HCT116 (cell line): ENCODE measurements at regions not wholly inside any gene's neighbourhood (a gene's known extent, or its start where the extent isn't known, plus 50 kb on each side); places are given as distances from the start of the nearest gene placed in this dataset.

Experiments used
- POLR2A ChIP-seq: IDR thresholded peaks from 2 replicates; pipeline ENCODE4 v1.7.0; 2011; ENCODE audit warnings: borderline replicate concordance; ENCODE audit not compliant: insufficient read depth, insufficient read length; ENCODE audit errors: extremely low read depth
- POLR2AphosphoS5 ChIP-seq: IDR thresholded peaks from 2 replicates; pipeline ENCODE4 v1.6.1; 2011; ENCODE audit warnings: mild to moderate bottlenecking, low read depth, low read length, moderate library complexity
- RAD21 ChIP-seq: IDR thresholded peaks from 2 replicates; pipeline ENCODE4 v1.6.1; 2012; ENCODE audit warnings: low read depth, mild to moderate bottlenecking
- SRF ChIP-seq: IDR thresholded peaks from 2 replicates; pipeline ENCODE4 v1.6.1; 2012; ENCODE audit warnings: low read depth
- ZNF274 ChIP-seq: fragments of 200-500 bp; sonication (Bioruptor generic); IDR thresholded peaks from 2 replicates; pipeline ENCODE4 v1.6.1; 2014; ENCODE audit warnings: mild to moderate bottlenecking, low read depth, low read length, inconsistent platforms
- TF ChIP-seq, protein P1 (sequence below), 3 experiments: fragments of 200-600 bp in 1 of 3; sonication (generic) in 1 of 3; IDR thresholded peaks in 2 of 3; conservative IDR thresholded peaks in 1 of 3; 2 replicates each; pipeline ENCODE4 v1.5.1; 2012 to 2017; ENCODE audit warnings: low read depth in 2 of 3, low read length in 2 of 3, antibody characterized with exemption in 1 of 3, borderline replicate concordance in 1 of 3, control low read depth in 1 of 3, mild to moderate bottlenecking in 1 of 3, mixed read lengths in 1 of 3, mixed run types in 1 of 3, moderate library complexity in 1 of 3; ENCODE audit not compliant: insufficient read depth in 1 of 3
- TF ChIP-seq, protein P2 (sequence below): IDR thresholded peaks from 2 replicates; pipeline ENCODE4 v1.6.1; 2012

DNA sequence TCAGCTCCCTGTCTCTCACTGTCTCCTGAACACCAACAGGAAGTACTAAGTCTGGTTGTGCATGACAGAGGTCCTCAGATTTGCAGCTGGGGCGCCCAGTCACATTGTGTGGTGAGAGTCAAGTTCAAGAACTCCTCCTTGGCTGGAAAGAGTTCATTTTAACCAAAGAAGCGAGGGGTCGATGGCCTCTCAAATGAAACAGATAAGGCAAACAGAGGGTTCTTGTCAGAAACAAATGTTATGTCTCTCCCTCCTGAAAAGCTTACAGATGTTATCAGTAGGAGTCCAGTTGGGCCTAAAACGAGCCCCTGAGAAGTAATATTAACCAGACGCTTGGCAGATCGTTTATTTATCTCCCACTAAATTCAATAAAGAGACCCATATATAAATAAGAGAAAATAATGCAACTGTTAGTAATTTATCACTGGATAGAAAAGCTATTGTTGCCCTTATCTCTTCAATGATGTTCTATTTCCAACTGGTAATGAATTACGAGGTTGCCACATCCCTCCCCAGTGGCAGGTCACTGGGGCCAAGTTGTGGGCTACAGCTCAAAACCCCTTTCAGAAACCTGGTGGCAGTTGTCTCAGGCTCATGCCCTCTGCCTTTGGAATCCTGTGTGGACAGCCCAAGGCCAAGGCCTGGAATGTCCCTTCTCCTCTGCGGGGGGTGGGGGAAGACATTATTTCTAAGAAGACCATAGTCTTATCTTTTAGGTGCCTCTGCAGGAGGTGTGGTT is 307.5 kb upstream of the DYNLRB2 start:
- no peak for TF ChIP-seq ZNF274
- TF ChIP-seq, protein P1, sequence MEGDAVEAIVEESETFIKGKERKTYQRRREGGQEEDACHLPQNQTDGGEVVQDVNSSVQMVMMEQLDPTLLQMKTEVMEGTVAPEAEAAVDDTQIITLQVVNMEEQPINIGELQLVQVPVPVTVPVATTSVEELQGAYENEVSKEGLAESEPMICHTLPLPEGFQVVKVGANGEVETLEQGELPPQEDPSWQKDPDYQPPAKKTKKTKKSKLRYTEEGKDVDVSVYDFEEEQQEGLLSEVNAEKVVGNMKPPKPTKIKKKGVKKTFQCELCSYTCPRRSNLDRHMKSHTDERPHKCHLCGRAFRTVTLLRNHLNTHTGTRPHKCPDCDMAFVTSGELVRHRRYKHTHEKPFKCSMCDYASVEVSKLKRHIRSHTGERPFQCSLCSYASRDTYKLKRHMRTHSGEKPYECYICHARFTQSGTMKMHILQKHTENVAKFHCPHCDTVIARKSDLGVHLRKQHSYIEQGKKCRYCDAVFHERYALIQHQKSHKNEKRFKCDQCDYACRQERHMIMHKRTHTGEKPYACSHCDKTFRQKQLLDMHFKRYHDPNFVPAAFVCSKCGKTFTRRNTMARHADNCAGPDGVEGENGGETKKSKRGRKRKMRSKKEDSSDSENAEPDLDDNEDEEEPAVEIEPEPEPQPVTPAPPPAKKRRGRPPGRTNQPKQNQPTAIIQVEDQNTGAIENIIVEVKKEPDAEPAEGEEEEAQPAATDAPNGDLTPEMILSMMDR (IDR thresholded peaks at IDR 0.05 in 2 of 3, conservative IDR thresholded peaks at IDR 0.05 in 1 of 3; ENCODE audit: borderline replicate concordance in 1 of 3, insufficient read depth in 1 of 3, low read depth in 2 of 3, low read length in 2 of 3): no peak
- TF ChIP-seq SRF: no peak
- TF ChIP-seq POLR2A: no peak
- TF ChIP-seq POLR2AphosphoS5: no peak
- TF ChIP-seq RAD21: no peak
- TF ChIP-seq, protein P2, sequence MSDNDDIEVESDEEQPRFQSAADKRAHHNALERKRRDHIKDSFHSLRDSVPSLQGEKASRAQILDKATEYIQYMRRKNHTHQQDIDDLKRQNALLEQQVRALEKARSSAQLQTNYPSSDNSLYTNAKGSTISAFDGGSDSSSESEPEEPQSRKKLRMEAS: no peak
